Peyer's patch (tissue), 4 donors: ENCODE measurements at regions not wholly inside any gene's neighbourhood (a gene's known extent, or its start where the extent isn't known, plus 50 kb on each side); places are given as distances from the start of the nearest gene placed in this dataset.

Source experiments
- DNase-seq, 3 donors: peaks; one replicate each; pipeline ENCODE4 v3.0.0-alpha.2; 2017 to 2019
- H3K27ac ChIP-seq, 4 donors: fragments of 200-600 bp; sonication (generic); one replicate each; pipeline ENCODE4 v1.5.1; 2016 to 2019
- H3K27me3 ChIP-seq, 2 donors: fragments of 200-600 bp; sonication (generic); one replicate each; pipeline ENCODE4 v1.5.1; 2019
- H3K36me3 ChIP-seq, 3 donors: fragments of 200-600 bp; sonication (generic); one replicate each; pipeline ENCODE4 v1.5.1; 2016 to 2019
- H3K4me1 ChIP-seq, 4 donors: fragments of 200-600 bp; sonication (generic); one replicate each; pipeline ENCODE4 v1.5.1; 2016 to 2019
- H3K4me3 ChIP-seq, 4 donors: fragments of 200-600 bp; sonication (generic); 1 replicate in 3 of 4; 2 replicates in 1 of 4; pipeline ENCODE4 v1.5.1; 2016 to 2019; ENCODE audit warnings: mild to moderate bottlenecking in 1 of 4
- H3K9me3 ChIP-seq, 4 donors: fragments of 200-600 bp; sonication (generic); one replicate each; pipeline ENCODE4 v1.5.1; 2016 to 2019; ENCODE audit warnings: mild to moderate bottlenecking in 1 of 4
- CTCF ChIP-seq, 6 experiments: fragments of 450-650 bp in 4 of 6; fragments of 200-600 bp in 2 of 6; sonication (generic) in 1 of 6; IDR thresholded peaks; one replicate each; pipeline ENCODE4 v1.5.1; 2017 to 2019; ENCODE audit warnings: antibody characterized with exemption in 6 of 6, mild to moderate bottlenecking in 3 of 6, moderate library complexity in 1 of 6
- POLR2A ChIP-seq, 2 donors: fragments of 450-650 bp; IDR thresholded peaks; one replicate each; pipeline ENCODE4 v1.5.1; 2017; ENCODE audit warnings: antibody characterized with exemption in 2 of 2, mild to moderate bottlenecking in 2 of 2, moderate library complexity in 2 of 2

DNA sequence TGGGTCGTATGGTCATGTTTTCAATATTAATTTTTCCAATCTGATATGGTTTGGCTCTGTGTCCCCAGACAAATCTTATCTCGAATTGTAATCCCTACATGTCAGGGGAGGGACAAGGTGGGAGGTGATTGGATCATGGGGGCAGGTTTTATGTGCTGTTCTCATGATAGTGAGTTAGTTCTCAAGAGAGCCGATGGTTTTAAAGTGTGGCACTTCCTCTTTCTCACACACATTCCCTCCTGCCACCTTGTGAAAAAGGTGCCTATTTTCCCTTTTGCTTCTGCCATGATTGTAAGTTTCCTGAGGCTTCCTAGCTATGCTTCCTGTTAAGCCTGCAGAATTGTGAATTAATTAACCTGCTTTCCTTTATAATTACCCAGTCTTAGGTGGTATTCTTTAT, 309.1 kb upstream of the GRIN3A start:
- TF ChIP-seq CTCF (IDR thresholded peaks at IDR 0.05) (no peak), POLR2A (IDR thresholded peaks at IDR 0.05) (no peak)
- peaks cover 0 to under 1% of the 10 kb centered on the region in 2 donors for H3K27me3 ChIP-seq
- DNase-seq = no peak

GRCh38 chr9:102044133-102044532, 305.7 kb upstream of the GRIN3A start:
- DNase-seq = no peak
- Histone ChIP-seq H3K27me3 (no peaks in the 10 kb centered on the region), H3K9me3 (no peaks in the 10 kb centered on the region), H3K4me1 (no peaks in the 10 kb centered on the region), H3K4me3 (no peak overlapping the region), H3K36me3 (no peaks in the 10 kb centered on the region), H3K27ac (no peak overlapping the region)
- TF ChIP-seq POLR2A (IDR thresholded peaks at IDR 0.05) (no peak), CTCF (IDR thresholded peaks at IDR 0.05) (no peak)

More for the DNA sequence above, 309.1 kb upstream of the GRIN3A start:
- Histone ChIP-seq H3K9me3 (no peaks in the 10 kb centered on the region), H3K4me1 (no peaks in the 10 kb centered on the region), H3K27ac (no peak overlapping the region), H3K36me3 (no peaks in the 10 kb centered on the region), H3K4me3 (no peak overlapping the region)

DNA sequence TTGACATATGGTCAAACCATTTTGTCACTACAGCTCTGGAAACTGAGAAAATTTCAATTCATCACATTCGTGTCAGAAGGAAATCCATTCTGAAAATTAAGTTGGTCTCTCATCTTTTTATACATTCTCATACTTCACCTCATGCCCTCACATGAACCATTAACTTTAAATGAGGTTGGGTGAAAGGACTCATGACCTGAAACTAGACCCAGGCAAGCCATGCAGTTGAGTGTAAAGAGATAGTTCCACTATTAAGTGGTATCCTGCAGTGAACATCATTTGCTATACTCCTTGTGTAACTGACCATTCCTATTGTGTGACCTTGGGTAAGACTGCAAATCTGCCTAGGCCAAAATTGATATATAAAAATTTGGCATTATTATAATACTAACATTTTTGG, 299.6 kb upstream of the GRIN3A start:
- Histone ChIP-seq H3K36me3 (no peaks in the 10 kb centered on the region), H3K27ac (no peak overlapping the region), H3K9me3 (no peaks in the 10 kb centered on the region), H3K27me3 (no peaks in the 10 kb centered on the region), H3K4me1 (no peaks in the 10 kb centered on the region), H3K4me3 (no peak overlapping the region)
- DNase-seq = no peak
- TF ChIP-seq POLR2A (IDR thresholded peaks at IDR 0.05) (no peak), CTCF (IDR thresholded peaks at IDR 0.05) (no peak)

DNA sequence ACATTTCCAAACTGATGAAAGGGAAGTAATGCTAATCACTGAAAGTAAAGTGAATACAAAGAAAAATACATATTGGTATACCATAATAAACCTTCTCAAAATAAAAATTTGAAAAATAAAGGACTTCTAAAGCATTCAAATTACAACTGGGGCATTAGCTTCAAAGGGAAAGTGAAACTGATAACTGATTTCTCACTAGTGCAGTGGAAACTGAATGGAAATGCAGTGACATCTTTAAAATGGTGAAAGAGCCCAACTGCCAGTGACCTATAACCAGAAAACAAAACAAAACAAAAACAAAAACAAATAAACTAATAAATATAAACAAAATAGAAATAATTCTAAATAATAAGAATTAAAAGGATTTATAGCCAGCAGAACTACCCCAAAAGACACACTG, 297.5 kb upstream of the GRIN3A start:
- no peak for DNase-seq

GRCh38 chr9:102032614-102033013, 294.2 kb upstream of the GRIN3A start:
- Histone ChIP-seq H3K36me3 (no peaks in the 10 kb centered on the region), H3K4me1 (no peaks in the 10 kb centered on the region), H3K27me3 (no peaks in the 10 kb centered on the region), H3K9me3 (no peaks in the 10 kb centered on the region), H3K27ac (no peak overlapping the region), H3K4me3 (no peak overlapping the region)
- no peak for DNase-seq
- TF ChIP-seq POLR2A (IDR thresholded peaks at IDR 0.05) (no peak), CTCF (IDR thresholded peaks at IDR 0.05) (no peak)

More for the DNA sequence above, 297.5 kb upstream of the GRIN3A start:
- Histone ChIP-seq H3K27ac (no peak overlapping the region), H3K9me3 (no peaks in the 10 kb centered on the region), H3K36me3 (no peaks in the 10 kb centered on the region), H3K4me1 (no peaks in the 10 kb centered on the region), H3K27me3 (no peaks in the 10 kb centered on the region), H3K4me3 (no peak overlapping the region)
- TF ChIP-seq CTCF (IDR thresholded peaks at IDR 0.05) = no peak

DNA sequence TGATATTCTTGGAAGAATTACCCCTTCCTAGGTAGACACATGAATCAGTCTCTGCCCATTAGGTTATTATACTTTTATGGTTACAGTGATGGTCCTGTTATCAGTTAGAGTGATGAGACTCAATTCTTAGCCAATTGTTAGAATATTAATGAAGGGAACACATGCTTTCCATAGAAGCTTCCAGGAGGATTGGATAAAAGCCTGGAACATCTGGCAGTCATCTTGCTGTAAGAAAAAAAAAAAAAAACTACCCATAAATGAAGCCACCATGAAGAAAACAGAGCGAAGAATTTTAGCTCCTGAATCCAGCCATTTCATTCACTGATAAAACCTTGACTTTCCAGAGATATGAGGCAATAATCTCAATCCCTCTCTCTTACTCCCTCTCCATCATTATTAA, 262.5 kb upstream of the GRIN3A start:
- Histone ChIP-seq H3K4me1 (no peaks in the 10 kb centered on the region), H3K36me3 (no peaks in the 10 kb centered on the region), H3K27ac (no peak overlapping the region), H3K27me3 (no peaks in the 10 kb centered on the region), H3K4me3 (no peak overlapping the region), H3K9me3 (no peaks in the 10 kb centered on the region)
- DNase-seq = no peak
- TF ChIP-seq POLR2A (IDR thresholded peaks at IDR 0.05) (no peak), CTCF (IDR thresholded peaks at IDR 0.05) (no peak)
